Stimulated activated memory B cell treated with anti-CD40 and anti-IgM and Interleukin-4, amounts not matched to agents 10 μg/mL and 1 μg/mL and 100 μg/mL, for 72 hours (primary cell): ENCODE measurements at regions not wholly inside any gene's neighbourhood (a gene's known extent, or its start where the extent isn't known, plus 50 kb on each side); places are given as distances from the start of the nearest gene placed in this dataset.

Source experiments
- ATAC-seq: fragments of 150-1000 bp; cut with Tn5 transposase; 2 replicates; pipeline ENCODE4 v1.10.0; 2021
- H3K27ac Mint-ChIP-seq: one replicate; pipeline ENCODE4 v1.8.0; 2022; ENCODE audit warnings: mild to moderate bottlenecking, mixed read lengths
- H3K27me3 Mint-ChIP-seq: one replicate; pipeline ENCODE4 v1.8.0; 2022; ENCODE audit warnings: mixed read lengths
- H3K36me3 Mint-ChIP-seq: one replicate; pipeline ENCODE4 v1.8.0; 2022; ENCODE audit warnings: mixed read lengths
- H3K4me1 Mint-ChIP-seq: one replicate; pipeline ENCODE4 v1.8.0; 2022; ENCODE audit warnings: mixed read lengths
- H3K4me3 Mint-ChIP-seq: one replicate; pipeline ENCODE4 v1.8.0; 2022; ENCODE audit warnings: mild to moderate bottlenecking, moderate library complexity, mixed read lengths
- H3K9me3 Mint-ChIP-seq: one replicate; pipeline ENCODE4 v1.8.0; 2022; ENCODE audit warnings: mixed read lengths

DNA sequence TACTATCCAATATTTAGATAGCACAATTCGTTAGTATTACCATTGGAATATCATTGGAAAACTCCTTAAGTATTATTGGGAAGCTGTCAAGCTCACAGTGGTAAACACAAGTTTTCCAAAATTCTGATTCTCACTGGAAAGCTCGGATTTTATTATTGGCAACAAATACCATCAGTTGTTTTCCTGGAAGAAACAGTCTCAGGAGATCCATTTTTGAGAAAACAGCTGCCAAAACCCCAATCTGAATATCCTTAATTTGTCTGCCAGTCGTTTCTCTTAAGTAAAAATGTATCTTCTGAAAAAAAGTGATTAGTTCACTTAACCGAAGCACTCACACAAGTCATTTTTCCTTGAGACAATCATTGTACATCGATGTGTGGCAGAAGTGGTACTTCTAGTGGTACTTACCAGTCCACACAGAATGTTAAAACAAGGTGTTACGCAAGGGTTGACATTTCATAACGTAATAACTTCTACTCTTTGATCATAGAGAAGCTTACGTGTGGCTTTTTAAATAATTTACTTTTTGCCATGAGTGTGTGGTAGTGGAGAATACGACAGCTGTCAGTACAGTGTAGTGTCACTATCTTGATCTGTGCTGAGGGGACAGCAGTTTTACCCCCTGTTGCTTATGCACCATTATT lies 74.9 kb downstream of the FAM43A start:
- Mint-ChIP-seq H3K27ac (no peak overlapping the region), H3K9me3 (no peaks in the 10 kb centered on the region), H3K4me1 (no peaks in the 10 kb centered on the region), H3K27me3 (peaks cover 33% of the 10 kb centered on the region), H3K36me3 (no peaks in the 10 kb centered on the region), H3K4me3 (no peak overlapping the region)
- ATAC-seq: no peak

DNA sequence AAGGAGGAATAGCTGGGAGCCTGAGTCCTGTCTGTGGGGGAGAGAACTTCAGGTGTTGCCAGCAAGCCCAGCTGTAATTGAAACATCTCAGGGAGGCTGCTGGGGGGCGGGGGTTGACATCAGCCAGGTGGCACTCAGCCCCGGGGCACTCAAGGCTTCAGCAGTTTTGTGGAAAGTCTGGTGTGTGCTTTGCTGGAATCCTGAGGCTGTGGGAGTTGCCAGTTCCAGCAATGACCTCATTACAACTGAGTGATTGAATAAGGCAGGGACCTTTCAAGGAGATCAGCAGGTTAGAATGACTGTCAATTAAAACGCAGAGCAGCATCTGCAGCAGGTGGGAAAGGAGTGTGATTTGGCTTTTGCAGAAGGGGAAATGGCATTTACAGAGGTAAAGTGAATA lies 75.7 kb downstream of the FAM43A start:
- no peaks in the 10 kb centered on the region for H3K36me3 Mint-ChIP-seq
- H3K27ac Mint-ChIP-seq: no peak overlapping the region
- ATAC-seq: no peak
- peaks cover under 1% of the 10 kb centered on the region for H3K4me1 Mint-ChIP-seq
- H3K4me3 Mint-ChIP-seq: no peak overlapping the region
- H3K27me3 Mint-ChIP-seq: peaks cover 35% of the 10 kb centered on the region
- H3K9me3 Mint-ChIP-seq: no peaks in the 10 kb centered on the region

DNA sequence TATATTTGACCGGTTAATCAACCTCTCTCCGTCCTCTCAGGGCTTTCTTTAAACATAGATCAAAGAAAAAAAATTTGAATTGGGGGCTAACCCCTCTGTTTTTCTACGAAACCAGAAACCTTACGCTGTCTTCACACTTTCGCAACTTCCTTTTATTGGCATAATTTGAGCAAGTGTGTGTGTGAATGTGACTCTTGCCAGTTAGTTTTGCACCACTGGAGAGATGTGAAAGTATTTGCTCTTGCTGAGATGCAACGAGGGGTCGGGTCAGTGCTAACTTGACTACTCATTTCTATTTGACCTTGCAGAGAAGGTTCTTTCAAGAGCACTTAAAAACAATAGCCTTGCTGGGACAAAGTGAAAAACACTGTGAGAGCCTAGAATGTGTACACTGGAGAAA lies 81.2 kb downstream of the FAM43A start:
- H3K27me3 Mint-ChIP-seq: peaks cover 14% of the 10 kb centered on the region
- no peak for ATAC-seq
- H3K27ac Mint-ChIP-seq: no peak overlapping the region
- H3K36me3 Mint-ChIP-seq: no peaks in the 10 kb centered on the region
- H3K9me3 Mint-ChIP-seq: no peaks in the 10 kb centered on the region
- H3K4me1 Mint-ChIP-seq: peaks cover 34% of the 10 kb centered on the region
- H3K4me3 Mint-ChIP-seq: no peak overlapping the region

DNA sequence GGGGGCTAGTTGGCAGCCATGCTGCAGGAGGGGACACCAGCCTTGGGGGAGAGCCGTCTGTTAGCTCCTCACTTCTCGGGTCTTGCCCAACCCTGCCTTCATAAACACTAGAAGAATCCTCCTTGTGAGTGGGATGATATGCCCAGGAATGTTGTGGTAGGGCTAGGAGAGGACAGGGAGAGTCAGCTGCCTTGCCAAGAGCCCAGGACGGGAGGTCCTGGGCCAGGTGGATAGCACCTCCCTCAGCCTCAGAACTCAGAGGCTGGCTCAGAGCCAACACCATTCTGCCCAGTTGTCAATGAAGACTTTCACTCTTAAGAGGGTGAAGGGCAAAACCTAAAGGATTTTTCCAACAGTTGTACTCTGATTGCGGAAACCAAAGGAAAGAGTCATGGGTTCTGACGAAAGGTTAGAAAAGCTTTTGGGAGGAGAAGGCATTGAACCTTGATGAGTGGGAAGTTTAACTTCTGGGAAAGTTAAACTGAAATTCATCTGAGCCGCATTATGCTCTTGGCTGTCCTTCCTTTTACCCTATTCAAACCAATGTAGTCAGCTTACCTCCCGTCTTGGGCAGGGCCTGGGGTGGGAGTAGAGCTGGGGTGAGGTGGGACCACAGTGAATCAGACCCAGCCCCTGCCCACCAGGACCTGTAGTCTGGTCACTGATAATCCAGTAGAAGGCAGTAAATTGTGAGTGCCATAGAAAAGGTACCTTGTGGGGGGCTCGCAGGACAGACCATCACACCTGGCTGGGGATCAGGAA lies 81.9 kb downstream of the FAM43A start:
- Mint-ChIP-seq H3K27ac (peak overlapping the region; percentile 70), H3K9me3 (no peaks in the 10 kb centered on the region), H3K4me3 (no peak overlapping the region), H3K36me3 (no peaks in the 10 kb centered on the region), H3K27me3 (peaks cover 10% of the 10 kb centered on the region), H3K4me1 (peaks cover 34% of the 10 kb centered on the region)
- no peak for ATAC-seq

DNA sequence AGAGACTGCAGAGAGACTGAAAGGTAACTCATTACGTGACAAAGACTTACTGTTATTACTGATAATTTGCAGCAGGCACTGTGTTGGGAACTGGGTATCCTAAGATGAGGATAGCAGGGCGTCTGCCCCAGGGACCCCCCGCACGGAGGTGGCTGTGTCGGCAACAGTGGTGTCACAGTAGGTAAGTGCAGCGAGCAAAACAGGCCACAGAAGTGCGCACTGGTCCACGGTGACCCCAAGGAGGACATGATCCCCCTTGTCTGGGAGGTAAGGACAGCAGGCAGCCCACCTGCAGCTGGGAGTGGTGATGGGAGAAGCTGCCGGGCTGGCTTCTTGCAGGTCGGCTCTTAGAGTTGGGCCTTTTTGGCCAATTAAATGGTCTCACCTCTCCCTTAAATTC lies 82.9 kb downstream of the FAM43A start:
- peak overlapping the region; percentile 70 for H3K27ac Mint-ChIP-seq
- no peaks in the 10 kb centered on the region for H3K9me3 Mint-ChIP-seq
- peaks cover 38% of the 10 kb centered on the region for H3K4me1 Mint-ChIP-seq
- ATAC-seq: no peak
- no peaks in the 10 kb centered on the region for H3K36me3 Mint-ChIP-seq
- H3K4me3 Mint-ChIP-seq: peak overlapping the region; percentile 84
- H3K27me3 Mint-ChIP-seq: peaks cover 10% of the 10 kb centered on the region

DNA sequence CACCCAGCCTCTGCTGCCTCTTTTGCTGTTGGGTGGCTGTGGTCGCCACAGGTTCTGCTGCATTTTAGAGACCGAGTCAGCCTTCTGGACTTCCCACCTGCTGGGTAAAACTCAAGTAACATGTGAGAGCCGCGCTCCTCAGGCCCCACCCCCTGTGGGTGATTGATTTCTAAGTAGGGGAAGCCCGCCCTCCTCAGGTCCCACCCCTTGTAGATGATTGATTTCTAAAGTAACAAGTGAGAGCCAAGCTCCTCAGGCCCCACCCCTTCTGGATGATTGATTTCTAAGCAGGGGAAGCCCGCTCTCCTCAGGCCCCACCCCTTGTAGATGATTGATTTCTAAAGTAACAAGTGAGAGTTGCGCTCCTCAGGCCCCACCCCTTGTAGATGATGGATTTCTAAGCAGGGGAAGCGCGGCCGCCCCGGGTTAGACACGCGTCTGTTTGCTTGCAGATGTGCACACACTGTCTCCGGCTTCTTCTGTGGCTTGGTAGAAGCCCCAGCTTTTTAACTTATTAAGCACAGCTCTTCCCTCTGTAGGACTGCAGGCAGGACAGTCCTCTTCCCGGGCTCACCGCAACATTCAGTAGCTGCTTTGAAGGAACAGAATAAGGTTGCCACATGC lies 83.4 kb downstream of the FAM43A start:
- Mint-ChIP-seq H3K36me3 (no peaks in the 10 kb centered on the region), H3K27me3 (peaks cover 10% of the 10 kb centered on the region), H3K4me1 (peaks cover 41% of the 10 kb centered on the region), H3K9me3 (no peaks in the 10 kb centered on the region), H3K4me3 (peak overlapping the region; percentile 84), H3K27ac (peak overlapping the region; percentile 70)
- ATAC-seq: peak; percentile 99

DNA sequence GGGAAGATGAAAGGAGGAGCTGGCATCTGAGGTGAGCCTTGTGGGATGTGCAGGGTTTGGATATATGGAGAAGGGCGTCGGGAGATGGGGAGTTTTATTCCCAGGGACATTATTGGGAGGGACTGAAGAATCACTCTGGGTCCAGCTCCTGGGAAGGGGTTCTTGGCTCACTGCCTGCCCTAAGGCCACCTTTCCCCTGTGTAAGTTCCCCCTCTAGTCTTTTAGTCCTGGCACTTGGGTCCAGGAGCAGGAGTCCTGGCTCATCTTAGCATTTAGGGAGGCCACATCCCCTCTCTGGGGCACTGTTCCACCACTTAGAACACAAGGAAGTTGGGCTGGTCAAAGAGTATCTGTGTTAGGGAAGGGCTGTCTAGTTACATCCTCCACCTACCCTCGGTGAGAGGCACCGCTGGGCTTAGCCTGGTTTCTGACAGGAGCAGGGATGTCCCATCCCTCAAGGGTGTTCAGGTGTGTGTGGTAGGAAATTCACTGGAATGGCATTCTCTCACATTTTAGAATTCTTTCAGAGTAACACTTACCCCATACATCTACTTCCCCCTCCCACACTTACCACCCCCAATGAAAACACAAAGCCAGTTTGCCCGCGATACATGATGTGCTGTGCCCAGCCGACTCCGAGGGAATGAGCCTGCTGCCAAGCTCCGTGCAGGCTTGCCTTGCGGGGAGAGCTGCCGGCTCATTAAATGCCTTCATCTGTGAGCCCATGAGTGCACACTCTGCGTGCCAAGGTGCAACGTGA lies 86.7 kb downstream of the FAM43A start:
- H3K4me3 Mint-ChIP-seq: no peak overlapping the region
- no peak for ATAC-seq
- no peaks in the 10 kb centered on the region for H3K36me3 Mint-ChIP-seq
- peaks cover 3% of the 10 kb centered on the region for H3K27me3 Mint-ChIP-seq
- H3K4me1 Mint-ChIP-seq: peaks cover 30% of the 10 kb centered on the region
- H3K27ac Mint-ChIP-seq: no peak overlapping the region
- no peaks in the 10 kb centered on the region for H3K9me3 Mint-ChIP-seq

DNA sequence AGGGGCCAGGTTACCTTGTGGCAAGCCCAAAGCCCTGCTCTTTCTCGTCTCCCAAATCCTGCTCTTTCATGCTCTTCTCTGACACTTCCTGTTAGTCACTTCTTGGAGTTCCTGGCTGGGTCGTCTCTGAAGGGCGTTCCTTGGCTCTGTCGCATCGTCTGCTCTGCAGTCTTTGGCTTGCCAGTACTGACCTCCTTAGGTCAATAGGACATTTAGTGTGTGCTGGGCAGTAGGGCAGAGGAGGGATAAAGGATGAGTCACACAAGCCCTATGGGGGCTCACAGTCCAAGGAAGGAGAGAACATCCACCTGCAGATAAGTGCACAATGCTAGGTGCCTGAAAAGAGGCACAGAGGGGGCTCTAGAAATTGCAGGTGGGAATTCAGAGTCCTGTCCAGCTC lies 87.5 kb downstream of the FAM43A start:
- no peak overlapping the region for H3K27ac Mint-ChIP-seq
- peaks cover 28% of the 10 kb centered on the region for H3K4me1 Mint-ChIP-seq

DNA sequence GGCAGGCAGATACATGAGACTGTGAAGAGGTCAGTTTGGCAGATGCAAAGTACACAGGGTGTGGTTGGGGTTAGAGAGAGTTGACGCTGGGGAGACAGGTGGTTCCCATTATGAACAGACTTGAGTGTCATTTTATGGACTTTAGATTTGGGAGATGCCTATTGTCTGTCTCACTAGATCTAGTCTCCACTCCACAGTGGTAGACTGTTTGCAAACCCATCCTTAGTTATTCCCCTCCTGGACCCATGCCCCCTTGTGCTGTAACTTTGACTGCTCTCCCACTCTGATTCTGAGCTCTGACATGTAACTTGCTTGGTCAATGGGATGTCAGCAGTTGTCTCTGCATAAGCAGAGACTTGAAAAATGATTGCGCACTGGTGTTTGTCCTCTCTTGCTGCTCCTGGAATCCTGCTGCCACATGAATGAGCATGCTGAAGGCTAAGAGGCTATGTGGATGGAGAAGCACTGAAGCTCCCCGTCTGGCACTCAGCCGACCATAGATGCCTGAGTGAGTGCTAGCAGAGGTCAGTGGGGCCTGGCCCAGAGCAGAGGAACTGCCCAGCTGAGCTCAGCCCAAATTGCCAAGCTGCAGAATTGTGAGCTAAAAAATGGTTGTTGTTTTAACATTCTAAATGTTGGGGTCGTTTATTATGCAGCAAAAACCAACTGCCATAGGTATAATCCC lies 88.2 kb downstream of the FAM43A start:
- H3K4me1 Mint-ChIP-seq: peaks cover 21% of the 10 kb centered on the region
- H3K36me3 Mint-ChIP-seq: no peaks in the 10 kb centered on the region
- ATAC-seq: no peak
- no peaks in the 10 kb centered on the region for H3K9me3 Mint-ChIP-seq
- peaks cover 9% of the 10 kb centered on the region for H3K27me3 Mint-ChIP-seq
- H3K27ac Mint-ChIP-seq: no peak overlapping the region
- no peak overlapping the region for H3K4me3 Mint-ChIP-seq

More for the DNA sequence above, 87.5 kb downstream of the FAM43A start:
- ATAC-seq: no peak
- no peaks in the 10 kb centered on the region for H3K36me3 Mint-ChIP-seq
- no peaks in the 10 kb centered on the region for H3K9me3 Mint-ChIP-seq
- H3K27me3 Mint-ChIP-seq: peaks cover 9% of the 10 kb centered on the region
- no peak overlapping the region for H3K4me3 Mint-ChIP-seq

DNA sequence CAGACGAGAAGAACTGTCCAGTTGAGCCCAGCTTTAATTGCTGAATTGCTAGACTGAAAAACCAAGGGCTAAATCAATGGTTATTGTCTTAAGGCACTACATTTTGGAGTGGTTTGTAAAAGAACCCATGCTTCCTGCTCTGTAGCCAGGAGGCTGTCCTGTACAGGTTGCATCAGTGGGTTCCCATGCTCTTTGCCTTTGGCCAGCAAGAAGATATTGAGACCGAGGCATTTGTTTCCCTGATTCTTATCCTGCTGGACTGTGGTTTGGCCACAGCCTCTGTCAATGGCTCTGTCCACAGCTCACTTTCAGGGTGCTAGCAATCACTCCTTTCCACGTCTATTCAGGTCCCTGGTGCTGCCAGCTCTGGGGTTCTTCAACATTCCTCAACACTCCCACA lies 89.6 kb downstream of the FAM43A start:
- Mint-ChIP-seq H3K27ac (no peak overlapping the region), H3K27me3 (peaks cover 20% of the 10 kb centered on the region), H3K4me1 (peaks cover 12% of the 10 kb centered on the region), H3K9me3 (no peaks in the 10 kb centered on the region), H3K36me3 (no peaks in the 10 kb centered on the region), H3K4me3 (no peak overlapping the region)
- ATAC-seq: no peak

DNA sequence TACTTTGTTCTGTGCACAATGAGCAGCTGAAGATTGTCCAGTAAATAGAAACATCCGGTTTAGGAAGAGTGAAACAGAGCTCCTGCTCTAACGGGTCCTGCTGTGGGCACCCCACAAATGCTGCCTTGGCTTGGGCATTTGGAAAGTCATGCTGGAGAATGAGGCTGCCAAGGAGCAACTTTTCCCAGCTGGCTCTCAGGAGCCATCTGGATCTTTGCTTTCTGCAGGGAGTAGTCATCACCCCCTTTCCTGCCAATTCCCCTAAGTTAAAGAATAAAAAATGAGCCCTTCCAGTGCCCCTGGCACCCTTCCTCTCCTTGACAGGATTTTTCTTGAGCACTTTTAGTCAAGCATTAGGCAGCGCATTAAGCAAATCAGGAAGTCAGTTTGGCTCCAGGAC lies 90.0 kb downstream of the FAM43A start:
- ATAC-seq: no peak
- no peaks in the 10 kb centered on the region for H3K9me3 Mint-ChIP-seq
- H3K27ac Mint-ChIP-seq: no peak overlapping the region
- no peaks in the 10 kb centered on the region for H3K36me3 Mint-ChIP-seq
- H3K27me3 Mint-ChIP-seq: peaks cover 24% of the 10 kb centered on the region
- no peak overlapping the region for H3K4me3 Mint-ChIP-seq
- peaks cover 12% of the 10 kb centered on the region for H3K4me1 Mint-ChIP-seq

DNA sequence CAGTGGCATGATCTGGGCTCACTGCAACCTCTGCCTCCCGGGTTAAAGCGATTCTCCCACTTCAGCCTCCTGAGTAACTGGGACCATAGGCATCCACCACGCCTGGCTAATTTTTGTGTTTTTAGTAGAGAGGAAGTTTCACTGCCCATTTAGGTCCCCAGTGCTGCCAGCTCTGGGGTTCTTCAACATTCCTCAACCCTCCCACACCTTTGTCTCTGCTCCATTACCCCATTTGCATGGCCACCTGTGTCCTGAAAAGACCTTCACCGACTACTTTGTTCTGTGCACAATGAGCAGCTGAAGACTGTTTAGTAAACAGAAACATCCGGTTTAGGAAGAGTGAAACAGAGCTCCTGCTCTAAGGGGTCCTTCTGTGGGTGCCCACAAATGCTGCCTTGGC lies 92.0 kb downstream of the FAM43A start:
- H3K27ac Mint-ChIP-seq: no peak overlapping the region
- no peaks in the 10 kb centered on the region for H3K36me3 Mint-ChIP-seq
- H3K9me3 Mint-ChIP-seq: no peaks in the 10 kb centered on the region
- H3K4me1 Mint-ChIP-seq: peaks cover 12% of the 10 kb centered on the region
- H3K4me3 Mint-ChIP-seq: no peak overlapping the region
- no peak for ATAC-seq
- peaks cover 33% of the 10 kb centered on the region for H3K27me3 Mint-ChIP-seq

DNA sequence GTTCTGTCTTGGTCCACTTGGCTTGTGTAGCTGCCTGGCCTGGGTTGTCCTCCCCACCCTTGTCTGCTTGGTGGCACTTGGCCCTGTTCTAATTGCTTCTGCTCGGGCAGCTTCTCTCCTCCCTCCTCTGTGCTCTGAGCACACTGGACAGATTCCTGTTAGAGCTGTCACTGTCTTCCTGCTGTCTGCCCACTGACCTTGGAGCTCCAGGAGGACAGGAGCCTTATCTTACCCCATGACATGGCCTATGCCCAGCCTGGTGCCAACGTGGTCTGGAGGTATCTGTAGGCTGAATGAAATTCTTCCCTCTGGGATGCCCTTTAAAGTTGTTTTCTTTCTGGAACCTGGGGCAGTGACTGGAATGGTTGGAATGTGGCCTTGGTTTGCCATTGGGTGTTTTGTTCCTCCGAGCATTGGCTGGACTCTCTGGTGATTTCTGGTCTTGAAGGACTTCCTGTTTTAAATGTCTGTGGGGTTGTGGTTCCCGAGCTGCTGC lies 94.1 kb downstream of the FAM43A start:
- Mint-ChIP-seq H3K27me3 (peaks cover 42% of the 10 kb centered on the region), H3K4me3 (no peak overlapping the region), H3K36me3 (no peaks in the 10 kb centered on the region), H3K9me3 (no peaks in the 10 kb centered on the region), H3K27ac (no peak overlapping the region), H3K4me1 (peaks cover 5% of the 10 kb centered on the region)
- no peak for ATAC-seq

DNA sequence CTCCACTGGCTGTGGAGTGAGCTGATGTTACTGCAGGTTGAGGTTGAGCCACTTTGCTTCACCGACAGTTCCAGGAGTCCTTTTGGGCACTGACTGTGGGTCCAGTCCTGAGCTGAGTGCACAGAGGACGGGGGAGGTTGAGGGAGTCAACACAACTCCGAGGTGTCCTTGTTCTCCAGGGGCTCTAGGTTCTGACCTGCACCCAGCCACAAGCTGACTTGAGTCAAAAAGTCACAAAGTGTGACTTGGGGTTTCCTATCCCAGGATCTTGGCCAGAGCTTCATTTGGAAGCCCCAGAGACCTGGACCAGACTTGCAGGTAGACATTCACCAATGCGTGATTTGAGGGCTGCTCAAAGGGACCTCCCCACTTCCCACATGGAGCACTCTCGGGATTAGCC lies 95.0 kb downstream of the FAM43A start:
- Mint-ChIP-seq H3K27me3 (peaks cover 42% of the 10 kb centered on the region), H3K36me3 (no peaks in the 10 kb centered on the region), H3K4me1 (peaks cover 5% of the 10 kb centered on the region), H3K9me3 (no peaks in the 10 kb centered on the region), H3K27ac (no peak overlapping the region), H3K4me3 (no peak overlapping the region)
- no peak for ATAC-seq

DNA sequence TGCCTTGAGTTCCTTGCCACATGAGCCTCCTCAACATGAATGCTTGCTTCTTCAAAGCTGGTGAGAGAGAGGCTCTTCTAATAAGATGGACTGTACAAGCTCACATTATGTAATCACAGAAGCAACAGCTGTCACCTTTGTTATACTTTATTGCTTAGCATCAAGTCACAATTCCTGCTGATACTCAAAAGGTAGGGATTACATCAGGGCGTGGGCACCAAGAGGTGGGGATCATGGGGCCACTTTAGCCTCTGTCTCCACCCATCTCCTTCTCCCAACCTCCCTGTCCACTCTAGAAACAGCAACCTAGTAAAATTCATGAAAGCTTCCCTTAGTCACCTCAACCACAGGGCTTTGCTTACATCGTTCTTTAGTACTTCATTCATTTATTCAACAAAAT lies 95.9 kb downstream of the FAM43A start:
- no peak overlapping the region for H3K27ac Mint-ChIP-seq
- H3K36me3 Mint-ChIP-seq: no peaks in the 10 kb centered on the region
- H3K27me3 Mint-ChIP-seq: peaks cover 42% of the 10 kb centered on the region
- peaks cover 5% of the 10 kb centered on the region for H3K4me1 Mint-ChIP-seq
- H3K4me3 Mint-ChIP-seq: no peak overlapping the region
- no peak for ATAC-seq
- H3K9me3 Mint-ChIP-seq: no peaks in the 10 kb centered on the region
